ENCODE measurements at regions not wholly inside any gene's neighbourhood (a gene's known extent, or its start where the extent isn't known, plus 50 kb on each side); places are given as distances from the start of the nearest gene placed in this dataset.

- no peak for DNase-seq
Observed at GRCh38 chr5:155728857-155729683, 597.9 kb upstream of the SGCD start.

GRCh38 chr5:155729684-155730059, 597.3 kb upstream of the SGCD start:
- DNase-seq, result no peak

GRCh38 chr5:155732587-155733376, 594.2 kb upstream of the SGCD start:
- no peak for DNase-seq

GRCh38 chr5:155733935-155734334, 593.0 kb upstream of the SGCD start:
- DNase-seq, result no peak

GRCh38 chr5:155735388-155735787, 591.6 kb upstream of the SGCD start:
- DNase-seq, result no peak

- no peak for DNase-seq
Observed at GRCh38 chr5:155738616-155739015, 588.3 kb upstream of the SGCD start.

- no peak for DNase-seq
Observed at GRCh38 chr5:155746367-155747038, 580.5 kb upstream of the SGCD start.

- DNase-seq, result no peak
Observed at GRCh38 chr5:155750101-155750500, 576.9 kb upstream of the SGCD start.

- DNase-seq, result no peak
Observed at GRCh38 chr5:155750571-155750970, 576.4 kb upstream of the SGCD start.

- no peak for DNase-seq
Observed at GRCh38 chr5:155753943-155754581, 572.9 kb upstream of the SGCD start.

GRCh38 chr5:155759252-155759651, 567.7 kb upstream of the SGCD start:
- DNase-seq, result no peak

GRCh38 chr5:155759984-155760383, 567.0 kb upstream of the SGCD start:
- no peak for DNase-seq

- DNase-seq, result no peak
Observed at GRCh38 chr5:155761502-155761901, 565.5 kb upstream of the SGCD start.

- DNase-seq, result no peak
Observed at GRCh38 chr5:155765715-155766114, 561.2 kb upstream of the SGCD start.

- no peak for DNase-seq
Observed at GRCh38 chr5:155767470-155767869, 559.5 kb upstream of the SGCD start.

- DNase-seq, result no peak
Observed at GRCh38 chr5:155768332-155768731, 558.6 kb upstream of the SGCD start.

GRCh38 chr5:155772009-155772662, 554.8 kb upstream of the SGCD start:
- no peak for DNase-seq

GRCh38 chr5:155773680-155774079, 553.3 kb upstream of the SGCD start:
- no peak for DNase-seq

GRCh38 chr5:155780260-155780659, 546.7 kb upstream of the SGCD start:
- no peak for DNase-seq

- no peak for DNase-seq
Observed at GRCh38 chr5:155783246-155783645, 543.7 kb upstream of the SGCD start.

GRCh38 chr5:155783791-155784190, 543.2 kb upstream of the SGCD start:
- no peak for DNase-seq

GRCh38 chr5:155786108-155786507, 540.9 kb upstream of the SGCD start:
- DNase-seq, result no peak

GRCh38 chr5:155792873-155793272, 534.1 kb upstream of the SGCD start:
- no peak for DNase-seq

Measured in activated CD4-positive, alpha-beta T cell treated with anti-CD3 and anti-CD28 coated beads for 1 hour (primary cell).